ENCODE measurements at regions not wholly inside any gene's neighbourhood (a gene's known extent, or its start where the extent isn't known, plus 50 kb on each side); places are given as distances from the start of the nearest gene placed in this dataset.

DNA sequence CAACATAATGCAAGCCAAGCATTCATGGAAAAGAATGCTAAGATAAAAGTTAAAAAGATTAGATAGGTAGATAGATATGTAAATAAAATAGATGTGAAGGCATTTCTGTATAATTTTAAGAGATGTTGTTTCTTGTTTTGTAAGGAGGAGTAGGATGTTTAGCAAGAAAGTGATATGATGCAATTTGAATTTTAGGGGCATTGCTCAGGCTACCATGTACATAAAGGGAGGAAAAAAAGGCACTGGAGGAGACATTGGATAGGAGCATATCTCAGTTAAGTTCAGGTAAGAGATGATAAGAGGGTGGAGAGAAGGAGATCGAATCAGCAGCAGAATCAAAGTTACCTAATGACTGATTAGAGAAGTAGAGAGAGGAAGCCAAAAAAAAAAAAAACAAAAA lies 194.7 kb downstream of the TENT5A start:
- TF ChIP-seq EZH2 (IDR thresholded peaks at IDR 0.05; ENCODE audit: borderline replicate concordance, low read length) = no peak
- TF ChIP-seq, protein P1, sequence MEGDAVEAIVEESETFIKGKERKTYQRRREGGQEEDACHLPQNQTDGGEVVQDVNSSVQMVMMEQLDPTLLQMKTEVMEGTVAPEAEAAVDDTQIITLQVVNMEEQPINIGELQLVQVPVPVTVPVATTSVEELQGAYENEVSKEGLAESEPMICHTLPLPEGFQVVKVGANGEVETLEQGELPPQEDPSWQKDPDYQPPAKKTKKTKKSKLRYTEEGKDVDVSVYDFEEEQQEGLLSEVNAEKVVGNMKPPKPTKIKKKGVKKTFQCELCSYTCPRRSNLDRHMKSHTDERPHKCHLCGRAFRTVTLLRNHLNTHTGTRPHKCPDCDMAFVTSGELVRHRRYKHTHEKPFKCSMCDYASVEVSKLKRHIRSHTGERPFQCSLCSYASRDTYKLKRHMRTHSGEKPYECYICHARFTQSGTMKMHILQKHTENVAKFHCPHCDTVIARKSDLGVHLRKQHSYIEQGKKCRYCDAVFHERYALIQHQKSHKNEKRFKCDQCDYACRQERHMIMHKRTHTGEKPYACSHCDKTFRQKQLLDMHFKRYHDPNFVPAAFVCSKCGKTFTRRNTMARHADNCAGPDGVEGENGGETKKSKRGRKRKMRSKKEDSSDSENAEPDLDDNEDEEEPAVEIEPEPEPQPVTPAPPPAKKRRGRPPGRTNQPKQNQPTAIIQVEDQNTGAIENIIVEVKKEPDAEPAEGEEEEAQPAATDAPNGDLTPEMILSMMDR (IDR thresholded peaks at IDR 0.05; ENCODE audit: low read length) = no peak
- no peaks in the 10 kb centered on the region for H3K27me3 ChIP-seq (ENCODE audit: insufficient read depth, low read length)
- H3K4me1 ChIP-seq (ENCODE audit: insufficient read depth, low read length, severe bottlenecking) = no peaks in the 10 kb centered on the region
- H3K9me3 ChIP-seq (ENCODE audit: low read length) = no peaks in the 10 kb centered on the region
- H3K79me2 ChIP-seq (ENCODE audit: insufficient read depth, low read length) = no peaks in the 10 kb centered on the region
- H3K27ac ChIP-seq (ENCODE audit: low read depth, low read length, poor library complexity, severe bottlenecking) = no peak overlapping the region
- no peaks in the 10 kb centered on the region for H4K20me1 ChIP-seq (ENCODE audit: insufficient read depth, low read length)
- no peak overlapping the region for H3K9ac ChIP-seq (ENCODE audit: low read length)
- no peak overlapping the region for H3K4me2 ChIP-seq (ENCODE audit: low read length)
- H3K36me3 ChIP-seq (ENCODE audit: insufficient read depth, low read length) = no peaks in the 10 kb centered on the region
- H3F3A ChIP-seq (ENCODE audit: insufficient read depth, low read length) = no peaks in the 10 kb centered on the region
- no peaks in the 10 kb centered on the region for H3K9me2 ChIP-seq (ENCODE audit: low read depth, low read length)
- no peak overlapping the region for H3K4me3 ChIP-seq (ENCODE audit: low read depth, low read length, poor library complexity, severe bottlenecking)
- H2AFZ ChIP-seq (ENCODE audit: low read length) = no peak overlapping the region

DNA sequence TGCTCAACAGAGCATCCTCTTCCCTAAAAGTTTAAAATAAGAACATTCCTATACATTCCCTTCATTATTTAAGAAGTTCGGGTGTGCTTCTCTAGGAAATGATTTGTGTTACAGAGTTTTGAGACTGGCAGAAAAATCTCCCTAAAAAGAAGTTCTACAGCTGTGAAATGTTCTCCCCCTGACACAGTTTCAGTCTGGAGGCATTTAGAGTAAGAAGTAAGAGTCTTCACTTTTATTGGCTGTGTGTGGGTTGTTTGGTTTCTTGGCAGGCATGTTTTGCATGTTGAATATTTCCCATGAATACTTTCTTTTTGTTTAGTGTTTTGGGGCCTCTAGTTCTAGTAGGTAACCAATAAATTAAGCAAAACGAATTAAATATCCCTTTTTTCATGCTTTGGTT lies 195.9 kb downstream of the TENT5A start:
- TF ChIP-seq, protein P1 (IDR thresholded peaks at IDR 0.05; ENCODE audit: low read length) = no peak
- no peak for TF ChIP-seq EZH2 (IDR thresholded peaks at IDR 0.05; ENCODE audit: borderline replicate concordance, low read length)
- no peak overlapping the region for H3K4me2 ChIP-seq (ENCODE audit: low read length)

DNA sequence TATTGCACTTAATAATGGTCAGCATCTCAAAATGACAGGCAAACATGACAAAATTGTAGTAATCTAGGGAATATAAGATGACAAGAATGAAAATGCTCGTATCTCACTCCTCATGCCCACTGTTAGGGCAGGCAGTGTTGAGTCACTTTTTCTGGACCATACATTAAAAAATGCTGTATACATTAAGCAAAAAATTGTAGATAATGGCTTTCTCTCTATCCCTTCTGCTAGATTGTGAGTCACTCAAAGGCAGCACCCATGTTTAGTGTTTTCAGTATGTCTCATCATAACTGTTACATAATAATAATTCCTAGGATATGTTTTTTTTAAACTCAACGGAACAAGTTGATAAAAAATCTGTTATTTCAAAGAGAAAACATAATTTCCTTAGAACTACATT lies 199.3 kb downstream of the TENT5A start:
- no peak overlapping the region for H3K9ac ChIP-seq (ENCODE audit: low read length)
- no peak overlapping the region for H3K27ac ChIP-seq (ENCODE audit: low read depth, low read length, poor library complexity, severe bottlenecking)
- H3K9me2 ChIP-seq (ENCODE audit: low read depth, low read length) = no peaks in the 10 kb centered on the region
- H3K4me3 ChIP-seq (ENCODE audit: low read depth, low read length, poor library complexity, severe bottlenecking) = no peak overlapping the region
- no peaks in the 10 kb centered on the region for H3K36me3 ChIP-seq (ENCODE audit: insufficient read depth, low read length)
- H3F3A ChIP-seq (ENCODE audit: insufficient read depth, low read length) = no peaks in the 10 kb centered on the region
- TF ChIP-seq EZH2 (IDR thresholded peaks at IDR 0.05; ENCODE audit: borderline replicate concordance, low read length) = no peak
- TF ChIP-seq, protein P1 (IDR thresholded peaks at IDR 0.05; ENCODE audit: low read length) = no peak
- no peaks in the 10 kb centered on the region for H3K27me3 ChIP-seq (ENCODE audit: insufficient read depth, low read length)
- H3K4me1 ChIP-seq (ENCODE audit: insufficient read depth, low read length, severe bottlenecking) = no peaks in the 10 kb centered on the region
- H3K9me3 ChIP-seq (ENCODE audit: low read length) = no peaks in the 10 kb centered on the region
- H2AFZ ChIP-seq (ENCODE audit: low read length) = no peak overlapping the region
- no peaks in the 10 kb centered on the region for H4K20me1 ChIP-seq (ENCODE audit: insufficient read depth, low read length)
- no peaks in the 10 kb centered on the region for H3K79me2 ChIP-seq (ENCODE audit: insufficient read depth, low read length)
- H3K4me2 ChIP-seq (ENCODE audit: low read length) = no peak overlapping the region

More for the DNA sequence above, 195.9 kb downstream of the TENT5A start:
- H3K27me3 ChIP-seq (ENCODE audit: insufficient read depth, low read length) = no peaks in the 10 kb centered on the region
- no peak overlapping the region for H2AFZ ChIP-seq (ENCODE audit: low read length)
- no peaks in the 10 kb centered on the region for H3K36me3 ChIP-seq (ENCODE audit: insufficient read depth, low read length)
- no peak overlapping the region for H3K9ac ChIP-seq (ENCODE audit: low read length)
- H4K20me1 ChIP-seq (ENCODE audit: insufficient read depth, low read length) = no peaks in the 10 kb centered on the region
- no peaks in the 10 kb centered on the region for H3K9me3 ChIP-seq (ENCODE audit: low read length)
- H3K79me2 ChIP-seq (ENCODE audit: insufficient read depth, low read length) = no peaks in the 10 kb centered on the region
- no peak overlapping the region for H3K4me3 ChIP-seq (ENCODE audit: low read depth, low read length, poor library complexity, severe bottlenecking)
- no peaks in the 10 kb centered on the region for H3K4me1 ChIP-seq (ENCODE audit: insufficient read depth, low read length, severe bottlenecking)
- H3K27ac ChIP-seq (ENCODE audit: low read depth, low read length, poor library complexity, severe bottlenecking) = no peak overlapping the region
- H3K9me2 ChIP-seq (ENCODE audit: low read depth, low read length) = no peaks in the 10 kb centered on the region
- no peaks in the 10 kb centered on the region for H3F3A ChIP-seq (ENCODE audit: insufficient read depth, low read length)

All from OCI-LY1 (cell line).